Osteoblast (primary cell): ENCODE measurements at regions not wholly inside any gene's neighbourhood (a gene's known extent, or its start where the extent isn't known, plus 50 kb on each side); places are given as distances from the start of the nearest gene placed in this dataset.

Experiments used
- DNase-seq: peaks from one replicate; pipeline ENCODE4 v3.0.0; 2011; ENCODE audit warnings: low spot score, mixed read lengths; ENCODE audit not compliant: insufficient read length; ENCODE audit errors: missing footprints
- H2AFZ ChIP-seq: 2 replicates; pipeline ENCODE4 v1.6.0; 2011; ENCODE audit warnings: mild to moderate bottlenecking, low read length
- H3K27ac ChIP-seq: 2 replicates; pipeline ENCODE4 v1.5.1; 2011; ENCODE audit warnings: mild to moderate bottlenecking, low read depth, low read length, moderate library complexity
- H3K27me3 ChIP-seq: 2 replicates; pipeline ENCODE4 v1.6.0; 2012; ENCODE audit warnings: mild to moderate bottlenecking, control low read depth, inconsistent platforms, low read length, moderate library complexity; ENCODE audit not compliant: insufficient read depth
- H3K36me3 ChIP-seq: 2 replicates; pipeline ENCODE4 v1.5.1; 2011; ENCODE audit warnings: mild to moderate bottlenecking, low read length, control low read depth, moderate library complexity; ENCODE audit not compliant: insufficient read depth
- H3K4me1 ChIP-seq: 2 replicates; pipeline ENCODE4 v1.5.1; 2011; ENCODE audit warnings: mild to moderate bottlenecking, low read length, control low read depth, moderate library complexity; ENCODE audit not compliant: insufficient read depth
- H3K4me2 ChIP-seq: 2 replicates; pipeline ENCODE4 v1.6.0; 2011; ENCODE audit warnings: mild to moderate bottlenecking, low read length; ENCODE audit not compliant: insufficient read depth
- H3K4me3 ChIP-seq: fragments of 200-600 bp; sonication (generic); 3 replicates; pipeline ENCODE4 v1.5.1; 2012; ENCODE audit warnings: mild to moderate bottlenecking, low read length, inconsistent platforms; ENCODE audit not compliant: insufficient read depth
- H3K79me2 ChIP-seq: 2 replicates; pipeline ENCODE4 v1.6.0; 2012; ENCODE audit warnings: mild to moderate bottlenecking, low read length, control low read depth, inconsistent platforms; ENCODE audit not compliant: insufficient read depth
- H3K9me3 ChIP-seq: 2 replicates; pipeline ENCODE4 v1.5.1; 2011; ENCODE audit warnings: low read depth, low read length, control low read depth
- H4K20me1 ChIP-seq: 2 replicates; pipeline ENCODE4 v1.6.0; 2012; ENCODE audit warnings: mild to moderate bottlenecking, low read length, control low read depth; ENCODE audit not compliant: insufficient read depth
- CTCF ChIP-seq: IDR thresholded peaks from 2 replicates; pipeline ENCODE4 v1.5.1; 2011; ENCODE audit warnings: mild to moderate bottlenecking, low read depth, low read length, moderate library complexity; ENCODE audit errors: extremely low read depth

- no peak overlapping the region for H3K4me3 ChIP-seq
- no peak overlapping the region for H2AFZ ChIP-seq
- TF ChIP-seq CTCF = no peak
- H3K36me3 ChIP-seq = no peaks in the 10 kb centered on the region
- no peak overlapping the region for H3K27ac ChIP-seq
- H3K4me1 ChIP-seq = peaks cover 13% of the 10 kb centered on the region
- no peaks in the 10 kb centered on the region for H3K9me3 ChIP-seq
- no peak for DNase-seq
- no peaks in the 10 kb centered on the region for H3K79me2 ChIP-seq
- H3K27me3 ChIP-seq = no peaks in the 10 kb centered on the region
- H4K20me1 ChIP-seq = no peaks in the 10 kb centered on the region
- no peak overlapping the region for H3K4me2 ChIP-seq
Measured at GRCh38 chr4:113824396-113824795, 62.9 kb upstream of the CAMK2D start.

GRCh38 chr4:113823291-113823659, 61.7 kb upstream of the CAMK2D start:
- no peak for TF ChIP-seq CTCF
- H3K9me3 ChIP-seq = no peaks in the 10 kb centered on the region
- no peak for DNase-seq
- H3K4me3 ChIP-seq = no peak overlapping the region
- no peaks in the 10 kb centered on the region for H3K79me2 ChIP-seq
- no peaks in the 10 kb centered on the region for H3K36me3 ChIP-seq
- H2AFZ ChIP-seq = no peak overlapping the region
- no peak overlapping the region for H3K27ac ChIP-seq
- H3K4me1 ChIP-seq = peaks cover 13% of the 10 kb centered on the region
- no peak overlapping the region for H3K4me2 ChIP-seq
- no peaks in the 10 kb centered on the region for H3K27me3 ChIP-seq
- H4K20me1 ChIP-seq = no peaks in the 10 kb centered on the region

GRCh38 chr4:113822555-113823290, 61.2 kb upstream of the CAMK2D start:
- Histone ChIP-seq H2AFZ (no peak overlapping the region), H3K4me1 (peaks cover 13% of the 10 kb centered on the region), H3K9me3 (no peaks in the 10 kb centered on the region), H3K27me3 (no peaks in the 10 kb centered on the region), H3K36me3 (no peaks in the 10 kb centered on the region), H3K4me3 (no peak overlapping the region), H3K4me2 (no peak overlapping the region), H4K20me1 (no peaks in the 10 kb centered on the region), H3K79me2 (no peaks in the 10 kb centered on the region), H3K27ac (no peak overlapping the region)
- no peak for DNase-seq
- no peak for TF ChIP-seq CTCF

- Histone ChIP-seq H3K9me3 (no peaks in the 10 kb centered on the region), H3K4me3 (no peak overlapping the region), H3K4me2 (no peak overlapping the region), H3K79me2 (no peaks in the 10 kb centered on the region), H4K20me1 (no peaks in the 10 kb centered on the region), H3K4me1 (peaks cover 9% of the 10 kb centered on the region), H3K27ac (no peak overlapping the region), H3K27me3 (no peaks in the 10 kb centered on the region), H2AFZ (no peak overlapping the region), H3K36me3 (no peaks in the 10 kb centered on the region)
- TF ChIP-seq CTCF = no peak
- DNase-seq = no peak
Measured at GRCh38 chr4:113821856-113822255, 60.3 kb upstream of the CAMK2D start.
